HUES48 (cell line): ENCODE measurements at regions not wholly inside any gene's neighbourhood (a gene's known extent, or its start where the extent isn't known, plus 50 kb on each side); places are given as distances from the start of the nearest gene placed in this dataset.

Source experiments
- H3K27ac ChIP-seq: one replicate; pipeline ENCODE4 v1.7.0; 2013; ENCODE audit warnings: low read depth, low read length, inconsistent platforms
- H3K27me3 ChIP-seq: 2 replicates; pipeline ENCODE4 v1.6.1; 2013; ENCODE audit warnings: mild to moderate bottlenecking, low read length; ENCODE audit not compliant: control insufficient read depth, insufficient read depth
- H3K36me3 ChIP-seq: 2 replicates; pipeline ENCODE4 v1.6.1; 2013; ENCODE audit warnings: low read length; ENCODE audit not compliant: control insufficient read depth, insufficient read depth
- H3K4me1 ChIP-seq: 2 replicates; pipeline ENCODE4 v1.6.1; 2013; ENCODE audit warnings: mild to moderate bottlenecking, low read length; ENCODE audit not compliant: control insufficient read depth, insufficient read depth
- H3K4me3 ChIP-seq: 2 replicates; pipeline ENCODE4 v1.5.1; 2013; ENCODE audit warnings: mild to moderate bottlenecking, low read depth, low read length
- H3K9ac ChIP-seq: 2 replicates; pipeline ENCODE4 v1.6.1; 2013; ENCODE audit warnings: mild to moderate bottlenecking, low read depth, low read length, moderate library complexity
- H3K9me3 ChIP-seq: 2 replicates; pipeline ENCODE4 v1.6.1; 2013; ENCODE audit warnings: low read length; ENCODE audit not compliant: control insufficient read depth, insufficient read depth

GRCh38 chr14:95410838-95411237 is 91.1 kb upstream of the CLMN start:
- no peaks in the 10 kb centered on the region for H3K27me3 ChIP-seq
- no peaks in the 10 kb centered on the region for H3K9me3 ChIP-seq
- no peak overlapping the region for H3K9ac ChIP-seq
- H3K36me3 ChIP-seq = no peaks in the 10 kb centered on the region
- no peak overlapping the region for H3K27ac ChIP-seq
- no peaks in the 10 kb centered on the region for H3K4me1 ChIP-seq
- no peak overlapping the region for H3K4me3 ChIP-seq

DNA sequence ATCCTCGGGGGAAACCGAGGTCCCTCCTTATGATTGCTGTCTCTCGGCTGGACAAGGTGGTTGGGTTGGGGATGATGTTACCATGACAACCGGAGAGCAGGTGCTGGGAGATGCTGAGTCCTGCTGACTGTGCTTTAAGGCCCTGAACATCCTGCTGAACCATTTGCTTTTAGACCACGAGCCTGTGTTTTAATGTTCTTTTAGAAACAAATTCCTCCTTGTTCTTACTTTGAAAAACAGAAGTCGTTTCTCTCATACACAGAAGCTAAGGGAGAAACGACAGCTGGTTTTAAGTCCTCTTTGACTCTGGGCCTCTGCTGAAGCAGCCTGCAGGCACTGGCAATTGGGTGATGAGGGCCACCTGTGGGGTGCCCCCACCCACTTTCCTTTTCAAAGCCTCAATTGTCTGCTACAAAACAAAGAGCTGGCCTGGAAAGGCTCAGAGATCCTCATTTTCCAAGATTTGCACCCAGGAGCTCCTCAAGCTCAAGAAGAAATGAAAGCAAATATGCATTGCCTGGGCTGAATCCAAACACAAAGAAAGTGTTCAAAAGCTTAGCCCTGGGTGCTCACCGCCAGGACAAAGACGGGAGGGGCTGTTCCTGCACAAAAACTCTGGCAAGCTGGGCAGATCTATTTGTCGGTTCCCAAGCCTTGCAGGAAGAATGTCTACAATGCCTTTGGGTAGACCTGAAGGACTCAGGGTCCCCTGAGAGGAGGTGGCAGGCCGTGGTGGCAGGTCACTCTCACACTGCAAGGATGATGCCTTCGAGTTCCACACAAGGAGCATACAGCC is 90.0 kb upstream of the CLMN start:
- Histone ChIP-seq H3K27ac (no peak overlapping the region), H3K4me1 (no peaks in the 10 kb centered on the region), H3K36me3 (no peaks in the 10 kb centered on the region), H3K9ac (no peak overlapping the region), H3K9me3 (no peaks in the 10 kb centered on the region), H3K4me3 (no peak overlapping the region), H3K27me3 (no peaks in the 10 kb centered on the region)

GRCh38 chr14:95408731-95409476 is 89.2 kb upstream of the CLMN start:
- no peak overlapping the region for H3K9ac ChIP-seq
- H3K9me3 ChIP-seq = no peaks in the 10 kb centered on the region
- no peak overlapping the region for H3K4me3 ChIP-seq
- H3K27ac ChIP-seq = no peak overlapping the region
- no peaks in the 10 kb centered on the region for H3K4me1 ChIP-seq
- no peaks in the 10 kb centered on the region for H3K36me3 ChIP-seq
- H3K27me3 ChIP-seq = no peaks in the 10 kb centered on the region

DNA sequence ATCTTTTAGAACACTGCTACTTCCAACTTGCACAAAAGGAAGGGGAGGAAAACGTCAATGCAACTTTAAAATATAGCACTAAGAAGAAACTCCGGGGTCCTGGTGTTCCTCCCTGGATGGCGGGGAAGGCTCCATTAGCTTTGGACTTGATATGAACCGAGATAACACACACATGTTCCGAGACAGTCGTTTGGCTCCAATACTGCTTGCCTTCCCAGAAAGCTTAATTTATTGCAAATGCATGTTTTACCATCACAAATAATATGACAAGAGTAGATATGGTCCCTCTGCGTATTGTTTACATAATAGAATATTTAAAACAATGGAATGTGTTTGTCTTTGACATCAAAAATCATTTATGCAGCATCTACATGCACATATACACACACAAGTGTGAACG is 87.6 kb upstream of the CLMN start:
- Histone ChIP-seq H3K4me1 (no peaks in the 10 kb centered on the region), H3K4me3 (no peak overlapping the region), H3K27me3 (no peaks in the 10 kb centered on the region), H3K9ac (no peak overlapping the region), H3K36me3 (no peaks in the 10 kb centered on the region), H3K27ac (no peak overlapping the region), H3K9me3 (no peaks in the 10 kb centered on the region)

DNA sequence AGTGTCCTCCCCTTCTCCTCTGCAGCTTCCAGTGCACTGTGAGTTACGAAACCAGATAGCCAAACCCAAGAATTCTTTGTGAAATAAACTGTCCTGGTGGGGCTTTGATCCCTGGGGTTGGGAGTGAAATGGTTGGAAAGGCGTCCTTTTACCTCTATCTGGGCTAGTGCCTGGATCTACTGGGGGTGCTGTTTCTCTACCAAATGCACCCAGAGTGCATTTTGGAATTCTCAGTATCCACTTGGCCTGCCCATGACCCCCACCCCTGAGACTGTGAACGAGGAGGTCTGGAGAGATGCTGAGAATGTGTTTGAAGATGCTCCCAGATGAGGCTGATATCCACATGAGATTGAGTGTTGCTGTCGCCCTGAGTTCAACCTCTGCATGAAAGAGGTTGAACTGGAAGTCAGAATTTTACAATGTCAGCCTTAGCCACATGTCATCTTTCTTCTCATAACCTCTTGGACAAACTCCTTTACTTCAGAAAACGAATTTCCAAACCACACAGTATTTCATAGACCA is 87.1 kb upstream of the CLMN start:
- Histone ChIP-seq H3K4me3 (no peak overlapping the region), H3K27me3 (no peaks in the 10 kb centered on the region), H3K9me3 (no peaks in the 10 kb centered on the region), H3K9ac (no peak overlapping the region), H3K36me3 (no peaks in the 10 kb centered on the region), H3K27ac (no peak overlapping the region), H3K4me1 (no peaks in the 10 kb centered on the region)

DNA sequence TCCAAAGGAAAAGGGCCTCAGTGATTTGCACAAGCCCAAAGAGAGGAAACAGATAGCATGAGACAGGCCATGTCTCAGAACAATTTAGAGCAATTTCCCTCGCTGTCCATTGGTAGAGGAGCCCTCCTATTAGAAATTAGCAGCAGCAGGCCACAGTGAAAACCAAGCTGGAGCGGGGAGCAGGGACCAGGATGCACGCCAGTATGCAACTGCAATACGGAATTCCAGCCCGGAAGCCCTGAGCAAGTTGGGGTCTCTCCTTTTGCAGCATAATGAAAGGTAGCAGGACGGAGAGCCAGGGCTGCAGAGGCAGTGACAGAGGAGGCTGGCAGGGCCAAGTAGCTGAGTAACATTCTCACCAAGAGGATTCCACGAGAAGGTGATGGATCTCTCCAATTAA is 84.9 kb upstream of the CLMN start:
- Histone ChIP-seq H3K9me3 (no peaks in the 10 kb centered on the region), H3K4me1 (no peaks in the 10 kb centered on the region), H3K9ac (no peak overlapping the region), H3K27ac (no peak overlapping the region), H3K27me3 (no peaks in the 10 kb centered on the region), H3K36me3 (no peaks in the 10 kb centered on the region), H3K4me3 (no peak overlapping the region)

- Histone ChIP-seq H3K36me3 (no peaks in the 10 kb centered on the region), H3K27ac (no peak overlapping the region), H3K4me3 (no peak overlapping the region), H3K4me1 (no peaks in the 10 kb centered on the region), H3K9ac (no peak overlapping the region), H3K27me3 (no peaks in the 10 kb centered on the region), H3K9me3 (no peaks in the 10 kb centered on the region)
Observed at GRCh38 chr14:95402578-95402977, 82.9 kb upstream of the CLMN start.

GRCh38 chr14:95402176-95402575 is 82.5 kb upstream of the CLMN start:
- Histone ChIP-seq H3K4me3 (no peak overlapping the region), H3K9me3 (no peaks in the 10 kb centered on the region), H3K36me3 (no peaks in the 10 kb centered on the region), H3K27ac (no peak overlapping the region), H3K27me3 (no peaks in the 10 kb centered on the region), H3K4me1 (no peaks in the 10 kb centered on the region), H3K9ac (no peak overlapping the region)

GRCh38 chr14:95398630-95399547 is 79.2 kb upstream of the CLMN start:
- H3K9ac ChIP-seq = no peak overlapping the region
- H3K27me3 ChIP-seq = no peaks in the 10 kb centered on the region
- no peak overlapping the region for H3K27ac ChIP-seq
- H3K9me3 ChIP-seq = no peaks in the 10 kb centered on the region
- H3K4me3 ChIP-seq = no peak overlapping the region
- no peaks in the 10 kb centered on the region for H3K4me1 ChIP-seq
- H3K36me3 ChIP-seq = no peaks in the 10 kb centered on the region

DNA sequence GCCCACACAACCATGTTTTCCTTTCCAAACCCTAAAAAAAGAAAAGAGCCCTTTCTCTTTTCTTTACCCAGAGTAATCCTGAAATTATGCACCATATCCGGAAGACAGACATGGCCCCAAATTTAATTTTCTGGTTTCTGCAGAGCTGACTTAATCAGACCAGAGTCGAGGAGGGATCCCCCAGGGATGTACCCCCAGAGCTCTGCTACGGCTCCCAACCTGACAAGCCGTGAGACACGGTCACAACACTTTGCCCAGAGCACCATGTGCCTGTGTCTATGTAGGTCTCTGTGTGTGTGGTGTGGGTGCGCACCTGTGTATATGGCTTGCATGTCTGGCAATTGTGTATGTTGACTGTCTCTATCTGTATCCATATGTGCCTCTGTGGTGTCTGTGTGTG is 77.6 kb upstream of the CLMN start:
- no peaks in the 10 kb centered on the region for H3K27me3 ChIP-seq
- H3K36me3 ChIP-seq = no peaks in the 10 kb centered on the region
- no peak overlapping the region for H3K4me3 ChIP-seq
- no peaks in the 10 kb centered on the region for H3K9me3 ChIP-seq
- no peaks in the 10 kb centered on the region for H3K4me1 ChIP-seq
- no peak overlapping the region for H3K27ac ChIP-seq
- no peak overlapping the region for H3K9ac ChIP-seq
